SJCRH30 (cell line): ENCODE measurements at regions not wholly inside any gene's neighbourhood (a gene's known extent, or its start where the extent isn't known, plus 50 kb on each side); places are given as distances from the start of the nearest gene placed in this dataset.
A peak's percentile ranks its signal among the peaks of the same experiment; 100 is the strongest.
"Not testable (repeated sequence)": the region's sequence is repeated elsewhere in the genome, so short reads cannot be mapped to it uniquely, and the experiment has no call there.

Experiments
- DNase-seq, 2 experiments: peaks; one replicate each; pipeline ENCODE4 v3.0.0-alpha.2; 2015 to 2020
- H3K27ac ChIP-seq: fragments of 250-450 bp; sonication (Bioruptor Pico); 2 replicates; pipeline ENCODE4 v1.5.1; 2020; ENCODE audit warnings: mild to moderate bottlenecking, moderate library complexity
- H3K27me3 ChIP-seq: fragments of 250-450 bp; sonication (Bioruptor Pico); 2 replicates; pipeline ENCODE4 v1.5.1; 2020; ENCODE audit warnings: mild to moderate bottlenecking, moderate library complexity
- H3K36me3 ChIP-seq: fragments of 250-450 bp; sonication (Bioruptor Pico); 2 replicates; pipeline ENCODE4 v1.5.1; 2020; ENCODE audit warnings: mild to moderate bottlenecking, moderate library complexity
- H3K4me1 ChIP-seq: fragments of 250-450 bp; sonication (Bioruptor Pico); 2 replicates; pipeline ENCODE4 v1.5.1; 2020; ENCODE audit warnings: mild to moderate bottlenecking, moderate library complexity
- H3K4me3 ChIP-seq: fragments of 250-450 bp; sonication (Bioruptor Pico); 2 replicates; pipeline ENCODE4 v1.5.1; 2020; ENCODE audit warnings: mild to moderate bottlenecking, moderate library complexity
- H3K9me3 ChIP-seq: fragments of 250-450 bp; sonication (Bioruptor Pico); replicated peaks from 2 replicates; pipeline ENCODE4 v1.5.1; 2020; ENCODE audit warnings: mild to moderate bottlenecking, moderate library complexity

- Histone ChIP-seq H3K27me3 (no peaks in the 10 kb centered on the region), H3K9me3 (0 out of 2 replicates have a peak, but pooled peaks cover 4% of the 10 kb centered on the region), H3K4me3 (no peak overlapping the region), H3K4me1 (no peaks in the 10 kb centered on the region), H3K36me3 (no peaks in the 10 kb centered on the region), H3K27ac (no peak overlapping the region)
- no peak for DNase-seq
Observed at GRCh38 chr2:10193851-10194820, 71.6 kb downstream of the RRM2 start.

- Histone ChIP-seq H3K9me3 (0 out of 2 replicates have a peak, but pooled peaks cover 4% of the 10 kb centered on the region), H3K27me3 (no peaks in the 10 kb centered on the region), H3K36me3 (no peaks in the 10 kb centered on the region), H3K27ac (no peak overlapping the region), H3K4me3 (no peak overlapping the region), H3K4me1 (no peaks in the 10 kb centered on the region)
- no peak for DNase-seq
Observed at GRCh38 chr2:10195278-10196109, 73.0 kb downstream of the RRM2 start.

GRCh38 chr2:10196110-10196892 lies 73.8 kb downstream of the RRM2 start:
- Histone ChIP-seq H3K36me3 (no peaks in the 10 kb centered on the region), H3K27ac (no peak overlapping the region), H3K9me3 (0 out of 2 replicates have a peak, but pooled peaks cover 4% of the 10 kb centered on the region), H3K27me3 (no peaks in the 10 kb centered on the region), H3K4me1 (no peaks in the 10 kb centered on the region), H3K4me3 (no peak overlapping the region)
- no peak for DNase-seq

GRCh38 chr2:10196948-10197696 lies 74.6 kb downstream of the RRM2 start:
- DNase-seq, result no peak
- Histone ChIP-seq H3K4me1 (no peaks in the 10 kb centered on the region), H3K36me3 (no peaks in the 10 kb centered on the region), H3K4me3 (no peak overlapping the region), H3K9me3 (0 out of 2 replicates have a peak, but pooled peaks cover 4% of the 10 kb centered on the region), H3K27me3 (no peaks in the 10 kb centered on the region), H3K27ac (no peak overlapping the region)

GRCh38 chr2:10197697-10198076 lies 75.1 kb downstream of the RRM2 start:
- H3K36me3 ChIP-seq, result no peaks in the 10 kb centered on the region
- 0 out of 2 replicates have a peak, but pooled peaks cover 4% of the 10 kb centered on the region for H3K9me3 ChIP-seq
- H3K27ac ChIP-seq, result no peak overlapping the region
- no peak overlapping the region for H3K4me3 ChIP-seq
- H3K4me1 ChIP-seq, result 0 out of 2 replicates have a peak, but pooled peaks cover 1% of the 10 kb centered on the region
- no peaks in the 10 kb centered on the region for H3K27me3 ChIP-seq
- DNase-seq, result no peak

- H3K4me3 ChIP-seq, H3K4me1 ChIP-seq, H3K27ac ChIP-seq, H3K36me3 ChIP-seq, DNase-seq, H3K9me3 ChIP-seq, H3K27me3 ChIP-seq: not testable (repeated sequence)
Observed at GRCh38 chr2:10198482-10198881, 75.9 kb downstream of the RRM2 start.

GRCh38 chr2:10201201-10201600 lies 78.7 kb downstream of the RRM2 start:
- no peak overlapping the region for H3K27ac ChIP-seq
- 0 out of 2 replicates have a peak, but pooled peaks cover 3% of the 10 kb centered on the region for H3K4me1 ChIP-seq
- DNase-seq, result no peak
- no peaks in the 10 kb centered on the region for H3K27me3 ChIP-seq
- H3K4me3 ChIP-seq, result no peak overlapping the region
- H3K36me3 ChIP-seq, result no peaks in the 10 kb centered on the region; the same call in 1 of the 2 replicates
- 0 out of 2 replicates have a peak, but pooled peaks cover 4% of the 10 kb centered on the region for H3K9me3 ChIP-seq

GRCh38 chr2:10202131-10202665 lies 79.7 kb downstream of the RRM2 start:
- Histone ChIP-seq H3K4me1 (0 out of 2 replicates have a peak, but pooled peaks cover 3% of the 10 kb centered on the region), H3K27me3 (no peaks in the 10 kb centered on the region), H3K9me3 (0 out of 2 replicates have a peak, but pooled peaks cover 4% of the 10 kb centered on the region), H3K27ac (no peak overlapping the region), H3K36me3 (no peaks in the 10 kb centered on the region; the same call in 1 of the 2 replicates), H3K4me3 (no peak overlapping the region)
- DNase-seq, result no peak

- peak in 1 of 2 experiments; percentile 21 for DNase-seq
- H3K36me3 ChIP-seq, result no peaks in the 10 kb centered on the region; the same call in 1 of the 2 replicates
- no peaks in the 10 kb centered on the region for H3K27me3 ChIP-seq
Observed at GRCh38 chr2:10204326-10205161, 82.0 kb downstream of the RRM2 start.

GRCh38 chr2:10205162-10205475 lies 82.6 kb downstream of the RRM2 start:
- H3K4me3 ChIP-seq, result no peak overlapping the region
- no peak for DNase-seq
- H3K27ac ChIP-seq, result no peak overlapping the region
- H3K36me3 ChIP-seq, result no peaks in the 10 kb centered on the region; the same call in 1 of the 2 replicates
- 0 out of 2 replicates have a peak, but pooled peaks cover 3% of the 10 kb centered on the region for H3K4me1 ChIP-seq
- H3K9me3 ChIP-seq, result no peaks in the 10 kb centered on the region
- H3K27me3 ChIP-seq, result no peaks in the 10 kb centered on the region

More at GRCh38 chr2:10204326-10205161, 82.0 kb downstream of the RRM2 start:
- Histone ChIP-seq H3K4me3 (no peak overlapping the region), H3K4me1 (0 out of 2 replicates have a peak, but pooled peaks cover 3% of the 10 kb centered on the region), H3K9me3 (no peaks in the 10 kb centered on the region), H3K27ac (no peak overlapping the region)

GRCh38 chr2:10208736-10209135 lies 86.2 kb downstream of the RRM2 start:
- Histone ChIP-seq H3K36me3 (no peaks in the 10 kb centered on the region; the same call in 1 of the 2 replicates), H3K9me3 (no peaks in the 10 kb centered on the region), H3K27ac (no peak overlapping the region), H3K4me3 (no peak overlapping the region), H3K4me1 (no peaks in the 10 kb centered on the region), H3K27me3 (no peaks in the 10 kb centered on the region)
- DNase-seq, result no peak

- no peak for DNase-seq
- Histone ChIP-seq H3K9me3 (no peaks in the 10 kb centered on the region), H3K27ac (no peak overlapping the region), H3K27me3 (no peaks in the 10 kb centered on the region), H3K4me1 (no peaks in the 10 kb centered on the region), H3K36me3 (no peaks in the 10 kb centered on the region), H3K4me3 (no peak overlapping the region)
Observed at GRCh38 chr2:10209406-10209935, 86.9 kb downstream of the RRM2 start.
